ENCODE measurements at regions not wholly inside any gene's neighbourhood (a gene's known extent, or its start where the extent isn't known, plus 50 kb on each side); places are given as distances from the start of the nearest gene placed in this dataset.
A peak's percentile ranks its signal among the peaks of the same experiment; 100 is the strongest.
"Not testable (repeated sequence)": the region's sequence is repeated elsewhere in the genome, so short reads cannot be mapped to it uniquely, and the experiment has no call there.

- peak; percentile 73 for TF ChIP-seq CTCF (IDR thresholded peaks at IDR 0.05; ENCODE audit: low read length, missing control alignments)
- DNase-seq (ENCODE audit: low read depth) = peak; percentile 98
- peak overlapping the region; percentile 93 for H3K4me3 ChIP-seq (replicated peaks; ENCODE audit: low read depth, low read length)
Measured at GRCh38 chr17:77088455-77089123, 52.2 kb upstream of the SEC14L1 start.

- TF ChIP-seq CTCF (IDR thresholded peaks at IDR 0.05; ENCODE audit: low read length, missing control alignments) = no peak
- H3K4me3 ChIP-seq (replicated peaks; ENCODE audit: low read depth, low read length) = peak overlapping the region; percentile 93
- no peak for DNase-seq (ENCODE audit: low read depth)
Measured at GRCh38 chr17:77089124-77089490, 51.7 kb upstream of the SEC14L1 start.

- DNase-seq (ENCODE audit: low read depth) = not testable (repeated sequence)
- H3K4me3 ChIP-seq (replicated peaks; ENCODE audit: low read depth, low read length) = peak overlapping the region; percentile 93
Measured at GRCh38 chr17:77089949-77090348, 50.8 kb upstream of the SEC14L1 start.

GRCh38 chr17:77090476-77090875 lies 50.3 kb upstream of the SEC14L1 start:
- no peak overlapping the region for H3K4me3 ChIP-seq (replicated peaks; ENCODE audit: low read depth, low read length)
- no peak for TF ChIP-seq CTCF (IDR thresholded peaks at IDR 0.05; ENCODE audit: low read length, missing control alignments)
- no peak for DNase-seq (ENCODE audit: low read depth)
